ENCODE measurements at regions not wholly inside any gene's neighbourhood (a gene's known extent, or its start where the extent isn't known, plus 50 kb on each side); places are given as distances from the start of the nearest gene placed in this dataset.

DNA sequence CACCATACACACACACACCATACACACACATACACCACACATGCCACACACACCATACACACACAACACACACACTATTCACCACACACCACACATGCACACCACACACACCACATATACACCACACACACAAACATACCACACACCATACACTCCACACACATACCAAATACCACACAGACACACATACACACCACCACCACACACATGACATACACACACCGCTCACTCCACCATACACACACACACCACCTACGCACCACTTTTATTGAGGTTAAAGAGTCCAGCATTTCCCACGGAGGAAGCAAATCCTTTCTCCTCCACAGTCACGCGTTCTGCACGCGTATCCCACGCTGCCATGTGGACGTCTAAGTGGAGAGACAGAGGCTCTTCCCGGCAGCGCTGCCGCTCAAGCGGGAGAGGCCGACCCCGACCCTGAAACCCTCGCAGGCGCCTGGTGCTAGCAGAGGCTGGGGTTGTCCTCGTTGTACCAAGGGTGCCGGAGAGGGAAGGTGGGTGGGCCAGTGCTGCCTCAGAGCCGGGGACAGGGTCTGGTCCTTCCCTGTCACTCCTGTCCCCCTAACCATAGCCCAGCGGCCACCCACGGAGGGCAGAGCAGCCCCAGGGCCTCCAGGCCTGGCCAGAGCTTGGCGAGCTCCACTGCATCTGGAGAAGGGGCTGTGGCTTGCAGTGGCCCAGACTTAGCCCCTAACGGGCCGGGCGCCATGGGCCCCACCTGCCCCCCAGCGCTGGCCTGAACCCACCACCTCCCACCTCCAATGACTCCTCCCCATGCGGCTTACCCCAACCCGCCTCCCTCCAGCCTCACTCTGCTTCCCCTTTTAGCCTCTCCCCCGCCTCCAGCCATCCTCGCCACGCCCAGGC, 1495.0 kb downstream of the BRD1 start:
- Histone ChIP-seq H2AK5ac (ENCODE audit: low read depth, low read length) (peak overlapping the region; percentile 6), H3K27me3 (ENCODE audit: control insufficient read depth in 3 of 3, insufficient read depth in 3 of 3, low read depth in 1 of 3, low read length in 3 of 3) (peaks cover 0 to 3% (median 2%) of the 10 kb centered on the region in 3 experiments), H2BK5ac (ENCODE audit: low read length) (no peak overlapping the region), H3K79me1 (ENCODE audit: low read depth, low read length) (no peaks in the 10 kb centered on the region), H3K18ac (ENCODE audit: low read length) (peak overlapping the region; percentile 42), H3K23ac (ENCODE audit: low read depth, low read length, poor library complexity) (peak overlapping the region; percentile 48), H4K8ac (ENCODE audit: low read depth, low read length) (peak overlapping the region; percentile 70), H2BK120ac (ENCODE audit: low read depth, low read length) (no peak overlapping the region), H3K4me3 (ENCODE audit: low read length in 2 of 2) (peak overlapping the region in 1 of 2 donors; percentile 55), H3K36me3 (replicated peaks in 1 of 2; ENCODE audit: control insufficient read depth in 2 of 2, insufficient read depth in 2 of 2, low read length in 2 of 2) (no peaks in the 10 kb centered on the region), H3K9ac (ENCODE audit: low read depth, low read length, poor library complexity) (no peak overlapping the region), H3K27ac (replicated peaks; ENCODE audit: low read length) (no peak overlapping the region), H3K4ac (ENCODE audit: low read length) (no peak overlapping the region), H3K14ac (ENCODE audit: low read length) (peak overlapping the region; percentile 60), H2BK12ac (ENCODE audit: low read length) (no peak overlapping the region), H2BK15ac (ENCODE audit: low read length) (no peak overlapping the region), H3K9me3 (replicated peaks in 1 of 2; ENCODE audit: control insufficient read depth in 2 of 2, insufficient read depth in 1 of 2, low read depth in 1 of 2, low read length in 2 of 2) (peaks cover 0 to 2% of the 10 kb centered on the region in 2 donors), H3K4me1 (ENCODE audit: control insufficient read depth in 2 of 2, insufficient read depth in 1 of 2, low read depth in 1 of 2, low read length in 2 of 2) (no peaks in the 10 kb centered on the region), H4K91ac (ENCODE audit: low read depth, low read length, poor library complexity) (peak overlapping the region; percentile 57), H2AFZ (ENCODE audit: low read length) (no peak overlapping the region), H3K4me2 (ENCODE audit: insufficient read depth, low read length, poor library complexity, severe bottlenecking) (no peak overlapping the region)
- 100% methylated on average over 2 of the region's 32 CpGs; no CpG with 5 or more reads in 1 of the 2 donors for WGBS, 2 donors (ENCODE audit: extremely low coverage in 2 of 2, insufficient read length in 2 of 2, insufficient replicate concordance in 1 of 2)
- DNase-seq (ENCODE audit: low spot score) = no peak

DNA sequence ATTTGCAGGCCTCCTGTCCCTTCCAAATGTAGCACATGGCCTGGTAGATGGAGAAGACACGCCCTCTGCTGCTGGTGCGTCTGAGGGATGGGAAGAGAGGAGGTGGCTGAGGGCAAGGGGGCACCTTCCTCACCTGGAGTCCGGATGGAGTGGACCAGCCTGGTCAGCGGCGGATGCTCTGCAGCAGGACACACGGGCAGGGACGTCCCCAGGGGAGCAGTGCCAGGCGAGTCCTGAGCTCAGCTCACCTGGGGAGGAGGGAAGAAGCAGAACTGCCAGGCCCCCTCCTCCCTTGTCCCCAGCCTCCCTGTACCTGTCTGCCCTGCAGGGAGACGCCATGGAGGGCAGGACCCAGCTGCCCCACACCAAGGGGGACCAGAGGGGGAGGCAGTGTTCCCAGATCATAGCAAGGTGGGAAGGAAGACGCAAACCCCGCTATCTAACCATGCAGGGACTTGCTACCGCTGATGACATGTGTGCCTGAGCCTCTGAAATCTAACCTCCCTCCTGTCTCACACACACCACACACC, 1495.9 kb downstream of the BRD1 start:
- no peak overlapping the region for H3K4ac ChIP-seq (ENCODE audit: low read length)
- peaks cover 0 to 2% of the 10 kb centered on the region in 2 donors for H3K9me3 ChIP-seq (replicated peaks in 1 of 2; ENCODE audit: control insufficient read depth in 2 of 2, insufficient read depth in 1 of 2, low read depth in 1 of 2, low read length in 2 of 2)
- no peak overlapping the region for H3K27ac ChIP-seq (replicated peaks; ENCODE audit: low read length)
- H4K91ac ChIP-seq (ENCODE audit: low read depth, low read length, poor library complexity) = no peak overlapping the region
- H3K4me3 ChIP-seq (ENCODE audit: low read length in 2 of 2) = peak overlapping the region in 1 of 2 donors; percentile 55
- no peak for DNase-seq (ENCODE audit: low spot score)
- H3K18ac ChIP-seq (ENCODE audit: low read length) = peak overlapping the region; percentile 38
- no peak overlapping the region for H3K9ac ChIP-seq (ENCODE audit: low read depth, low read length, poor library complexity)
- no peak overlapping the region for H2AK5ac ChIP-seq (ENCODE audit: low read depth, low read length)
- no peaks in the 10 kb centered on the region for H3K4me1 ChIP-seq (ENCODE audit: control insufficient read depth in 2 of 2, insufficient read depth in 1 of 2, low read depth in 1 of 2, low read length in 2 of 2)
- peak overlapping the region; percentile 82 for H3K23ac ChIP-seq (ENCODE audit: low read depth, low read length, poor library complexity)
- no peak overlapping the region for H2BK120ac ChIP-seq (ENCODE audit: low read depth, low read length)
- H4K8ac ChIP-seq (ENCODE audit: low read depth, low read length) = no peak overlapping the region
- H3K4me2 ChIP-seq (ENCODE audit: insufficient read depth, low read length, poor library complexity, severe bottlenecking) = no peak overlapping the region
- H2BK12ac ChIP-seq (ENCODE audit: low read length) = no peak overlapping the region
- H2AFZ ChIP-seq (ENCODE audit: low read length) = no peak overlapping the region
- WGBS, 2 donors (ENCODE audit: extremely low coverage in 2 of 2, insufficient read length in 2 of 2, insufficient replicate concordance in 1 of 2) = no CpG with 5 or more reads among the region's 12 CpGs
- H3K14ac ChIP-seq (ENCODE audit: low read length) = peak overlapping the region; percentile 56
- H2BK5ac ChIP-seq (ENCODE audit: low read length) = no peak overlapping the region
- no peak overlapping the region for H2BK15ac ChIP-seq (ENCODE audit: low read length)
- no peaks in the 10 kb centered on the region for H3K36me3 ChIP-seq (replicated peaks in 1 of 2; ENCODE audit: control insufficient read depth in 2 of 2, insufficient read depth in 2 of 2, low read length in 2 of 2)
- H3K27me3 ChIP-seq (ENCODE audit: control insufficient read depth in 3 of 3, insufficient read depth in 3 of 3, low read depth in 1 of 3, low read length in 3 of 3) = peaks cover 0 to 2% (median 0%) of the 10 kb centered on the region in 3 experiments
- H3K79me1 ChIP-seq (ENCODE audit: low read depth, low read length) = no peaks in the 10 kb centered on the region

DNA sequence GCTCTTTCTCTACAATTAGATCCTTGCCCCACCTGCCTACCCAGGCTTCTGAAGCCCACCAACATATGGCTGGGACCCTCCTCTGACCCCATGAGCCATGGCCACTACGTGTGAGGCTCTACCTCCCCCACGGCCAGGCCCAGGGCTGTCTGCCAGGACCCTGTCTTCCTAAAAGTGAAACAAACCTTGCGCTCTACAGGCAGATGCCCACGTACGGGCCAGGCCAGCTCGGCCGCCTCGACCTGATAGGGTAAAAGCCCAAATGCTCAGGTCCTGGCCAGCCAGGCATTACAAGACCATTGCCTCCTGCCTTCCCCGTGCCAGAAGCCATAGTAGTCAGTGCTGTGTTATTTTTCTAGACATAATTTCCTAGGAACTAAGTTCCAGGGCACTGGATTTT, 1496.4 kb downstream of the BRD1 start:
- Histone ChIP-seq H2AFZ (ENCODE audit: low read length) (no peak overlapping the region), H3K27ac (replicated peaks; ENCODE audit: low read length) (no peak overlapping the region), H3K4me3 (ENCODE audit: low read length in 2 of 2) (no peak overlapping the region), H2AK5ac (ENCODE audit: low read depth, low read length) (no peak overlapping the region), H3K36me3 (replicated peaks in 1 of 2; ENCODE audit: control insufficient read depth in 2 of 2, insufficient read depth in 2 of 2, low read length in 2 of 2) (no peaks in the 10 kb centered on the region), H2BK12ac (ENCODE audit: low read length) (no peak overlapping the region), H2BK15ac (ENCODE audit: low read length) (no peak overlapping the region), H3K4me1 (ENCODE audit: control insufficient read depth in 2 of 2, insufficient read depth in 1 of 2, low read depth in 1 of 2, low read length in 2 of 2) (no peaks in the 10 kb centered on the region), H4K91ac (ENCODE audit: low read depth, low read length, poor library complexity) (no peak overlapping the region), H3K23ac (ENCODE audit: low read depth, low read length, poor library complexity) (peak overlapping the region; percentile 82), H3K18ac (ENCODE audit: low read length) (peak overlapping the region; percentile 60), H3K14ac (ENCODE audit: low read length) (no peak overlapping the region), H3K79me1 (ENCODE audit: low read depth, low read length) (no peaks in the 10 kb centered on the region), H3K9me3 (replicated peaks in 1 of 2; ENCODE audit: control insufficient read depth in 2 of 2, insufficient read depth in 1 of 2, low read depth in 1 of 2, low read length in 2 of 2) (peaks cover 0 to 2% of the 10 kb centered on the region in 2 donors), H2BK120ac (ENCODE audit: low read depth, low read length) (no peak overlapping the region), H3K4ac (ENCODE audit: low read length) (no peak overlapping the region), H4K8ac (ENCODE audit: low read depth, low read length) (no peak overlapping the region), H3K9ac (ENCODE audit: low read depth, low read length, poor library complexity) (no peak overlapping the region), H3K27me3 (ENCODE audit: control insufficient read depth in 3 of 3, insufficient read depth in 3 of 3, low read depth in 1 of 3, low read length in 3 of 3) (peaks cover 0 to 2% (median 0%) of the 10 kb centered on the region in 3 experiments), H3K4me2 (ENCODE audit: insufficient read depth, low read length, poor library complexity, severe bottlenecking) (no peak overlapping the region), H2BK5ac (ENCODE audit: low read length) (no peak overlapping the region)
- DNase-seq (ENCODE audit: low spot score) = no peak
- no CpG with 5 or more reads among the region's 9 CpGs for WGBS, 2 donors (ENCODE audit: extremely low coverage in 2 of 2, insufficient read length in 2 of 2, insufficient replicate concordance in 1 of 2)

DNA sequence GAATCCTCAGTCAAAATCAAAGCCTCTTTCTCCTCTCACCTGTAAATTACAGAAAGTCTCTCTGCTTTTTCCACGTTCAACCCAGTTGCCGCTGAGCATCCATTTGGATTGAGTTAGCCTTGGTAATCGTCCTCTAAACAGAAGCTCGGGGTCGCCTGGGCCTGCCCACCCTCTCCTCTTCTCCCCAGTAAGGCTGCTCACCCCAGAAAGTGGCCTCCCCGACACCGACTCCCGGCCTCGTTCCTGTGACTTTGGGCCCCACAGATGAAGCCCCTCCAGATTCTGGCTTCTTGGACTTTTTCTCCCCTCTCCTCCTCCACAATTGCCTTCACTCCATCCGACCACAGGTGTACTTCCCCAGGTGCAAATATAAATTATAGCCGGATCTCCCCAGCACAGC, 1500.0 kb downstream of the BRD1 start:
- H3K4me3 ChIP-seq (ENCODE audit: low read length in 2 of 2) = no peak overlapping the region

More for the DNA sequence above, 1500.0 kb downstream of the BRD1 start:
- Histone ChIP-seq H2AK5ac (ENCODE audit: low read depth, low read length) (no peak overlapping the region), H2BK5ac (ENCODE audit: low read length) (no peak overlapping the region), H3K14ac (ENCODE audit: low read length) (no peak overlapping the region), H2BK15ac (ENCODE audit: low read length) (no peak overlapping the region), H4K91ac (ENCODE audit: low read depth, low read length, poor library complexity) (no peak overlapping the region), H3K18ac (ENCODE audit: low read length) (no peak overlapping the region), H3K27me3 (ENCODE audit: control insufficient read depth in 3 of 3, insufficient read depth in 3 of 3, low read depth in 1 of 3, low read length in 3 of 3) (no peaks in the 10 kb centered on the region), H2BK120ac (ENCODE audit: low read depth, low read length) (no peak overlapping the region), H3K4me2 (ENCODE audit: insufficient read depth, low read length, poor library complexity, severe bottlenecking) (no peak overlapping the region), H4K8ac (ENCODE audit: low read depth, low read length) (no peak overlapping the region), H2BK12ac (ENCODE audit: low read length) (no peak overlapping the region), H3K4me1 (ENCODE audit: control insufficient read depth in 2 of 2, insufficient read depth in 1 of 2, low read depth in 1 of 2, low read length in 2 of 2) (no peaks in the 10 kb centered on the region), H3K27ac (replicated peaks; ENCODE audit: low read length) (no peak overlapping the region), H3K9ac (ENCODE audit: low read depth, low read length, poor library complexity) (no peak overlapping the region), H3K4ac (ENCODE audit: low read length) (no peak overlapping the region), H2AFZ (ENCODE audit: low read length) (no peak overlapping the region), H3K23ac (ENCODE audit: low read depth, low read length, poor library complexity) (no peak overlapping the region), H3K36me3 (replicated peaks in 1 of 2; ENCODE audit: control insufficient read depth in 2 of 2, insufficient read depth in 2 of 2, low read length in 2 of 2) (no peaks in the 10 kb centered on the region), H3K79me1 (ENCODE audit: low read depth, low read length) (no peaks in the 10 kb centered on the region), H3K9me3 (replicated peaks in 1 of 2; ENCODE audit: control insufficient read depth in 2 of 2, insufficient read depth in 1 of 2, low read depth in 1 of 2, low read length in 2 of 2) (peaks cover 0 to 10% of the 10 kb centered on the region in 2 donors)
- no CpG with 5 or more reads among the region's 11 CpGs for WGBS, 2 donors (ENCODE audit: extremely low coverage in 2 of 2, insufficient read length in 2 of 2, insufficient replicate concordance in 1 of 2)
- DNase-seq (ENCODE audit: low spot score) = no peak
